ENCODE measurements at regions not wholly inside any gene's neighbourhood (a gene's known extent, or its start where the extent isn't known, plus 50 kb on each side); places are given as distances from the start of the nearest gene placed in this dataset.

DNA sequence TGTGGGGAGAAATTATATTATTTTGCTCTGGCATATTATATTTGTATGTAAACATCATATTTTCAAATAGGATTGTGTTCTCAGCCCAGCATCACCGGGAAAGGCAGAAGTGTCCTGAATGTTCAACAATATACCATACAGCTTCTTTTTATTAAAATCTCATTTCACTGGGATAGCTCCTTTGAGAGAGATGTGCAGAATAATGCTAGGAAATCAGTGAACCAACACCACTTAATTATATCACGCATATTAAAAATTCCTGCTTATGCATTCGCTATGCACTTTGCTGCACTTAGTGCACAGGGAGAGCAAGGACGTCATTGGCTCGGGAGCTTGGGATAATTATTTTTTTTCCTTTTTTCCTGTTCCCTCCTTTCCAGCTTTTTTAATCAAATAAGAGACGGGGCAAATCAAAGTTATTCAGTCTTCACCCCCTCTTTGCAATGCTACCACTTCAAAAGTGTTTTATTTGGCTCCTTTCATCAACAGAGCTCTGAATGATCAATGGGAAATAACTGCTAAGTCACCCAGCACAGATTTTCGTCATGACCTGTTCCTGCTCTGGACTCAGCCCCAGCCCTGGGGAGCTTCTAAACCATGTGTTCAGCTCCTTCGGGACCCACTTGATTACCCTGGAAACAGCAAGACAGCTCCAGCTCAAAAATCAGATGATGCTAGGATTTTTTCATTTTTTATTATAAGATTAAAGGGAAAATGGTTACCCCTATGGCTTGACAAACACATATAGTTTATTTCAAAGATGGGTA lies 165.5 kb upstream of the DUSP10 start:
- Histone ChIP-seq H3K36me3 (replicated peaks) (no peaks in the 10 kb centered on the region), H3K27me3 (replicated peaks) (no peaks in the 10 kb centered on the region), H3K4me3 (ENCODE audit: low read depth, low read length) (no peak overlapping the region), H3K27ac (no peak overlapping the region)
- in situ Hi-C loops (cut with HindIII; ENCODE audit: low pct_ligation_motif_present, low sequenced_read_pairs) = no loop called here
- TF ChIP-seq CTCF (IDR thresholded peaks at IDR 0.05; ENCODE audit: low read depth, low read length, missing control alignments) = no peak
- no peak for DNase-seq

- TF ChIP-seq CTCF (IDR thresholded peaks at IDR 0.05; ENCODE audit: low read depth, low read length, missing control alignments) = no peak
- no peaks in the 10 kb centered on the region for H3K36me3 ChIP-seq (replicated peaks)
- in situ Hi-C loops (cut with HindIII; ENCODE audit: low pct_ligation_motif_present, low sequenced_read_pairs) = no loop called here
- no peak overlapping the region for H3K4me3 ChIP-seq (ENCODE audit: low read depth, low read length)
- no peaks in the 10 kb centered on the region for H3K27me3 ChIP-seq (replicated peaks)
- H3K27ac ChIP-seq = no peak overlapping the region
- DNase-seq = no peak
Measured at GRCh38 chr1:221905802-221906201, 163.9 kb upstream of the DUSP10 start.

- no peak for TF ChIP-seq CTCF (IDR thresholded peaks at IDR 0.05; ENCODE audit: low read depth, low read length, missing control alignments)
- Histone ChIP-seq H3K27ac (no peak overlapping the region), H3K4me3 (ENCODE audit: low read depth, low read length) (no peak overlapping the region), H3K36me3 (replicated peaks) (no peaks in the 10 kb centered on the region), H3K27me3 (replicated peaks) (no peaks in the 10 kb centered on the region)
- in situ Hi-C loops (cut with HindIII; ENCODE audit: low pct_ligation_motif_present, low sequenced_read_pairs) = no loop called here
- DNase-seq = no peak
Measured at GRCh38 chr1:221904319-221904718, 162.4 kb upstream of the DUSP10 start.

GRCh38 chr1:221903594-221903993 lies 161.7 kb upstream of the DUSP10 start:
- no peak for DNase-seq
- Histone ChIP-seq H3K36me3 (replicated peaks) (no peaks in the 10 kb centered on the region), H3K27me3 (replicated peaks) (no peaks in the 10 kb centered on the region), H3K4me3 (ENCODE audit: low read depth, low read length) (no peak overlapping the region), H3K27ac (no peak overlapping the region)
- in situ Hi-C loops (cut with HindIII; ENCODE audit: low pct_ligation_motif_present, low sequenced_read_pairs) = no loop called here
- TF ChIP-seq CTCF (IDR thresholded peaks at IDR 0.05; ENCODE audit: low read depth, low read length, missing control alignments) = no peak

GRCh38 chr1:221902961-221903360 lies 161.1 kb upstream of the DUSP10 start:
- Histone ChIP-seq H3K27me3 (replicated peaks) (no peaks in the 10 kb centered on the region), H3K36me3 (replicated peaks) (no peaks in the 10 kb centered on the region), H3K4me3 (ENCODE audit: low read depth, low read length) (no peak overlapping the region), H3K27ac (no peak overlapping the region)
- in situ Hi-C loops (cut with HindIII; ENCODE audit: low pct_ligation_motif_present, low sequenced_read_pairs) = no loop called here
- no peak for DNase-seq
- TF ChIP-seq CTCF (IDR thresholded peaks at IDR 0.05; ENCODE audit: low read depth, low read length, missing control alignments) = no peak

DNA sequence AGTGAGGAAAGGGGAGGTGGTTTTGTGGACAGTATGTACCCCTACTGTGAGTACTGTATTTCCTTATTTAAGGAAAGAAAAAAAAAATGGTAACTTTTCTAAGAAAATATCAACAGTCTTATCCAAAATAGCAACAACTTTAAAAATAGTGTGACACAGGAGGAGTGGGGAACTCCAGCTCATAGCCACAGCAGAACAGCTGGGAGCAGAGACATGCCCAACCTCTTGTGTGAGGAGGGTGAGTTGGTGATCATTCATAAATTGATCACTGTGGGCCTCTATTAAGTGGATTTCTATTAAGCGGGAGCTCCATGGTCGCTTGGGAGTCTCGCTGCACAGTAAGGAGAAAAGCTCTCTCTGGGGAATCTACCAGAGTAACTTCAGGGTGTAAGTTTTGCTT lies 158.8 kb upstream of the DUSP10 start:
- TF ChIP-seq CTCF (IDR thresholded peaks at IDR 0.05; ENCODE audit: low read depth, low read length, missing control alignments) = no peak
- Histone ChIP-seq H3K27me3 (replicated peaks) (no peaks in the 10 kb centered on the region), H3K4me3 (ENCODE audit: low read depth, low read length) (no peak overlapping the region), H3K27ac (no peak overlapping the region), H3K36me3 (replicated peaks) (no peaks in the 10 kb centered on the region)
- in situ Hi-C loops (cut with HindIII; ENCODE audit: low pct_ligation_motif_present, low sequenced_read_pairs) = no loop called here
- no peak for DNase-seq

All from brain microvascular endothelial cell (primary cell).